GM23338 (cell line): ENCODE measurements at regions not wholly inside any gene's neighbourhood (a gene's known extent, or its start where the extent isn't known, plus 50 kb on each side); places are given as distances from the start of the nearest gene placed in this dataset.

ENCODE experiments used
- ATAC-seq: fragments of 200-7000 bp; cut with Tn5 transposase; 3 replicates; pipeline ENCODE4 v1.9.1; 2020
- DNase-seq: peaks from one replicate; pipeline ENCODE4 v3.0.0-alpha.2; 2015; ENCODE audit warnings: low spot score
- H2AFZ ChIP-seq: fragments of 200-600 bp; sonication (generic); 2 replicates; pipeline ENCODE4 v1.8.0; 2016; ENCODE audit warnings: antibody characterized with exemption, mild to moderate bottlenecking, moderate library complexity
- H3F3A ChIP-seq: fragments of 200-600 bp; sonication (generic); replicated peaks from 2 replicates; pipeline ENCODE4 v1.8.0; 2017; ENCODE audit warnings: antibody characterized with exemption, mixed run types, low read depth
- H3K27ac ChIP-seq: fragments of 200-600 bp; sonication (generic); 2 replicates; pipeline ENCODE4 v1.6.1; 2016; ENCODE audit warnings: low read depth
- H3K27me3 ChIP-seq: fragments of 200-600 bp; sonication (generic); 2 replicates; pipeline ENCODE4 v1.8.0; 2016; ENCODE audit warnings: mild to moderate bottlenecking, mixed run types, moderate library complexity; ENCODE audit not compliant: insufficient read depth
- H3K36me3 ChIP-seq: fragments of 200-600 bp; sonication (generic); 2 replicates; pipeline ENCODE4 v1.8.0; 2016; ENCODE audit warnings: mild to moderate bottlenecking; ENCODE audit not compliant: insufficient read depth
- H3K4me1 ChIP-seq: fragments of 200-600 bp; sonication (generic); 2 replicates; pipeline ENCODE4 v1.8.0; 2016; ENCODE audit warnings: mild to moderate bottlenecking, moderate library complexity; ENCODE audit not compliant: insufficient read depth
- H3K4me2 ChIP-seq: fragments of 200-600 bp; sonication (generic); 2 replicates; pipeline ENCODE4 v1.7.1; 2017; ENCODE audit warnings: mixed run types
- H3K4me3 ChIP-seq: fragments of 200-600 bp; sonication (generic); 2 replicates; pipeline ENCODE4 v1.6.1; 2016; ENCODE audit warnings: mixed run types
- H3K79me2 ChIP-seq: fragments of 200-600 bp; sonication (generic); replicated peaks from 2 replicates; pipeline ENCODE4 v1.8.0; 2017; ENCODE audit warnings: mild to moderate bottlenecking; ENCODE audit not compliant: insufficient read depth
- H3K9me2 ChIP-seq: fragments of 200-600 bp; sonication (generic); 2 replicates; pipeline ENCODE4 v1.8.0; 2017; ENCODE audit not compliant: insufficient read depth
- H4K20me1 ChIP-seq: fragments of 200-600 bp; sonication (generic); replicated peaks from 2 replicates; pipeline ENCODE4 v1.8.0; 2017; ENCODE audit warnings: mild to moderate bottlenecking; ENCODE audit not compliant: insufficient read depth
- H3K27ac Mint-ChIP-seq: 2 replicates; pipeline ENCODE4 v1.8.0; 2020; ENCODE audit warnings: inconsistent platforms, mild to moderate bottlenecking, moderate library complexity, mixed read lengths
- H3K27me3 Mint-ChIP-seq: 3 replicates; pipeline ENCODE4 v1.8.0; 2022; ENCODE audit warnings: low read depth, mild to moderate bottlenecking, moderate library complexity, mixed read lengths, inconsistent platforms; ENCODE audit not compliant: insufficient read depth, poor library complexity
- H3K36me3 Mint-ChIP-seq: 3 replicates; pipeline ENCODE4 v1.8.0; 2021; ENCODE audit warnings: low read depth, mild to moderate bottlenecking, inconsistent platforms, moderate library complexity, mixed read lengths
- H3K4me1 Mint-ChIP-seq: 3 replicates; pipeline ENCODE4 v1.8.0; 2020; ENCODE audit warnings: mild to moderate bottlenecking, inconsistent platforms, mixed read lengths
- H3K4me3 Mint-ChIP-seq: 3 replicates; pipeline ENCODE4 v1.8.0; 2021; ENCODE audit warnings: moderate library complexity, mild to moderate bottlenecking, inconsistent platforms, mixed read lengths
- H3K9me3 Mint-ChIP-seq: 3 replicates; pipeline ENCODE4 v1.8.0; 2020; ENCODE audit warnings: moderate library complexity, mild to moderate bottlenecking, inconsistent platforms, mixed read lengths
- CTCF ChIP-seq, 2 experiments: fragments of 200-600 bp in 1 of 2; sonication (generic) in 1 of 2; conservative IDR thresholded peaks; 2 replicates each; pipeline versions ENCODE4 v1.5.1 to v1.6.1; 2016 to 2017; ENCODE audit warnings: antibody characterized with exemption in 2 of 2, low read depth in 2 of 2, mild to moderate bottlenecking in 2 of 2, moderate library complexity in 1 of 2
- ETS1 ChIP-seq: IDR thresholded peaks from 2 replicates; pipeline ENCODE4 v1.6.1; 2016; ENCODE audit warnings: antibody characterized with exemption
- EZH2phosphoT487 ChIP-seq: fragments of 200-600 bp; sonication (generic); IDR thresholded peaks from one replicate; pipeline ENCODE4 v1.8.1; 2018; ENCODE audit warnings: antibody characterized with exemption; ENCODE audit not compliant: unreplicated experiment
- JUNB ChIP-seq: IDR thresholded peaks from one replicate; pipeline ENCODE4 v1.6.1; 2016; ENCODE audit warnings: antibody characterized with exemption; ENCODE audit not compliant: unreplicated experiment
- NANOG ChIP-seq: IDR thresholded peaks from 2 replicates; pipeline ENCODE4 v1.6.1; 2016; ENCODE audit warnings: antibody characterized with exemption, borderline replicate concordance
- POLR2AphosphoS5 ChIP-seq: IDR thresholded peaks from 2 replicates; pipeline ENCODE4 v1.6.1; 2016; ENCODE audit warnings: antibody characterized with exemption, low read depth
- REST ChIP-seq: IDR thresholded peaks from one replicate; pipeline ENCODE4 v1.6.1; 2018; ENCODE audit warnings: antibody characterized with exemption; ENCODE audit not compliant: unreplicated experiment
- ZNF114 ChIP-seq: fragments of 250-450 bp; sonication (Bioruptor Pico); IDR thresholded peaks from 2 replicates; pipeline ENCODE4 v1.5.0; 2020; ENCODE audit warnings: mild to moderate bottlenecking, moderate library complexity
- ZNF331 ChIP-seq: fragments of 250-450 bp; sonication (Bioruptor Pico); IDR thresholded peaks from 2 replicates; pipeline ENCODE4 v1.5.0; 2020; ENCODE audit warnings: low read depth, mild to moderate bottlenecking, moderate library complexity
- ZNF462 ChIP-seq: fragments of 250-450 bp; sonication (Bioruptor Pico); IDR thresholded peaks from 2 replicates; pipeline ENCODE4 v1.5.0; 2020; ENCODE audit warnings: mild to moderate bottlenecking, moderate library complexity

- Histone ChIP-seq H3K9me2 (no peaks in the 10 kb centered on the region), H3K4me1 (peaks cover 13% of the 10 kb centered on the region), H3K4me3 (no peak overlapping the region), H3K79me2 (no peaks in the 10 kb centered on the region), H3K27ac (no peak overlapping the region), H2AFZ (no peak overlapping the region), H3K27me3 (no peaks in the 10 kb centered on the region), H3K4me2 (no peak overlapping the region), H4K20me1 (no peaks in the 10 kb centered on the region), H3K36me3 (no peaks in the 10 kb centered on the region), H3F3A (no peaks in the 10 kb centered on the region)
- H3K9me3 Mint-ChIP-seq: no peaks in the 10 kb centered on the region
- H3K36me3 Mint-ChIP-seq: no peaks in the 10 kb centered on the region
- TF ChIP-seq ZNF331: no peak
- no peak for TF ChIP-seq ZNF462 (CRISPR knock-in tag)
- TF ChIP-seq REST: no peak
- no peak for TF ChIP-seq JUNB
- TF ChIP-seq ETS1: no peak
- no peak for TF ChIP-seq POLR2AphosphoS5
- TF ChIP-seq CTCF (conservative IDR thresholded peaks at IDR 0.05; ENCODE audit: low read depth in 2 of 2): no peak
- TF ChIP-seq ZNF114: no peak
- TF ChIP-seq EZH2phosphoT487: no peak
- no peak for TF ChIP-seq NANOG
- H3K27ac Mint-ChIP-seq: no peak overlapping the region
- DNase-seq (no peak), ATAC-seq (no peak)
- H3K27me3 Mint-ChIP-seq: peaks cover 1% of the 10 kb centered on the region
- peaks cover 29% of the 10 kb centered on the region for H3K4me1 Mint-ChIP-seq
- H3K4me3 Mint-ChIP-seq: no peak overlapping the region
Measured at GRCh38 chr3:150239766-150240165, 168.3 kb upstream of the TSC22D2 start.
